VCaP (cell line): ENCODE measurements at regions not wholly inside any gene's neighbourhood (a gene's known extent, or its start where the extent isn't known, plus 50 kb on each side); places are given as distances from the start of the nearest gene placed in this dataset.

Source experiments
- H3K27ac ChIP-seq: fragments of 450-650 bp; 2 replicates; pipeline ENCODE4 v1.5.1; 2017
- TF ChIP-seq, protein P1 (sequence below): fragments of 450-650 bp; conservative IDR thresholded peaks from 2 replicates; pipeline ENCODE4 v1.5.1; 2017; ENCODE audit warnings: mild to moderate bottlenecking, moderate library complexity

DNA sequence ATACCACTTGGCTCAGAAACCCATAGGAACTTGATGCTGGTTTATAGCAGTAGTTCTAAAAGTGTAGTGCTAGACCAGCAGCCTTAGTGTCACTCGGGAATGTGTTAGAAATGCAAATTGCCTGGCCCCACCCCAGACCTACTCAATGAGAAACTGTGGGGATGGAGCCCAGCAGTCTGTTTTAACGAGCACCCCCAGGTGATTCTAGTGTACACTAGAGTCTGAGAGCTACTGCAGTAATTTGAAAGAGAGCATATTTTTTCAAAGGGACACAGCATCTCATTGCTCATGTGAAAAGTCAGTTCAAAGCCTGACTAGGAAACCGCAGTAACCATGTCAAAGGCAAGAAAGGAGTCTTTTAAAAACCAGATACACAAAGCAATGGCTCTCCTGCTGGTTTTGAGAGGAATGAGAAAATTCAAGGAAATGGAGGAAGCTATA, 313.4 kb downstream of the SQOR start:
- H3K27ac ChIP-seq, result no peak overlapping the region
- TF ChIP-seq, protein P1, sequence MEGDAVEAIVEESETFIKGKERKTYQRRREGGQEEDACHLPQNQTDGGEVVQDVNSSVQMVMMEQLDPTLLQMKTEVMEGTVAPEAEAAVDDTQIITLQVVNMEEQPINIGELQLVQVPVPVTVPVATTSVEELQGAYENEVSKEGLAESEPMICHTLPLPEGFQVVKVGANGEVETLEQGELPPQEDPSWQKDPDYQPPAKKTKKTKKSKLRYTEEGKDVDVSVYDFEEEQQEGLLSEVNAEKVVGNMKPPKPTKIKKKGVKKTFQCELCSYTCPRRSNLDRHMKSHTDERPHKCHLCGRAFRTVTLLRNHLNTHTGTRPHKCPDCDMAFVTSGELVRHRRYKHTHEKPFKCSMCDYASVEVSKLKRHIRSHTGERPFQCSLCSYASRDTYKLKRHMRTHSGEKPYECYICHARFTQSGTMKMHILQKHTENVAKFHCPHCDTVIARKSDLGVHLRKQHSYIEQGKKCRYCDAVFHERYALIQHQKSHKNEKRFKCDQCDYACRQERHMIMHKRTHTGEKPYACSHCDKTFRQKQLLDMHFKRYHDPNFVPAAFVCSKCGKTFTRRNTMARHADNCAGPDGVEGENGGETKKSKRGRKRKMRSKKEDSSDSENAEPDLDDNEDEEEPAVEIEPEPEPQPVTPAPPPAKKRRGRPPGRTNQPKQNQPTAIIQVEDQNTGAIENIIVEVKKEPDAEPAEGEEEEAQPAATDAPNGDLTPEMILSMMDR, result no peak

DNA sequence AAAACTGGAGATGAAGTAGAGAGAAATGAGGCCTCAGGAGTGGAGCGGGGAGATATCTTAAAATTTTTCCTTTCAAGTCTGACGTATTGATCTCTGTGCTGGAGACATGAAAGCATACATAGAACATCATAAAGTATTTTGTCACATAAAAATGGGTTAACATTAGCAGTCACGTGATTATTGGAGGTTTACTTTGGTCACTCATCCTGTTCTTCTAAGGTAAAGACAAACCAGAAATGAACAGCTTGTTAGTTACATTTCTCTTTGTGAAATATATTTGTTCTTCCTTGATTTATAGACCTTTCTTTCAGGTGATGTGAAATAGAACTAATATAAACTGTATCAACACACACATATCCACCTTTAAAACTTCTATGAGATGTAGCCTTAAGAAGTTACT, 324.1 kb downstream of the SQOR start:
- TF ChIP-seq, protein P1, result no peak
- H3K27ac ChIP-seq, result peak overlapping the region; percentile 76

DNA sequence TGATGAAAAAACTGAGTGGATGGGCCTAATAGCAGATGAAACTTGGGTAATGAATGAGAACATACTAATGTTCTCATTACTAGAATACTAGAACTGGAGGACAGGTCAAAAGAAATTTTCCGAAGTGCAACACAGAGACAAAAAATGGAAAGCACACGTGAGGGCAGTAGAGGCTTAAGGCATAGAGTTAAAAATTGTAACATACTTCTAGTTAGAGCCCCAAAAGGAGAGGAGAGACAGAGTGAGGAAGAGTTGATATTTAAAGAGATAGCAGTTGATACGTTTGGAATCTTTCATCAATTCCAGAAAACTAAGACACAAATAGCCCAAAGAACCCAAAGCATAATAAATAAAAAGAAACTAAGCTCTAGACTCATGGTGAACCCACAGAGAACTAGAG, 327.9 kb downstream of the SQOR start:
- TF ChIP-seq, protein P1, result no peak
- no peak overlapping the region for H3K27ac ChIP-seq

DNA sequence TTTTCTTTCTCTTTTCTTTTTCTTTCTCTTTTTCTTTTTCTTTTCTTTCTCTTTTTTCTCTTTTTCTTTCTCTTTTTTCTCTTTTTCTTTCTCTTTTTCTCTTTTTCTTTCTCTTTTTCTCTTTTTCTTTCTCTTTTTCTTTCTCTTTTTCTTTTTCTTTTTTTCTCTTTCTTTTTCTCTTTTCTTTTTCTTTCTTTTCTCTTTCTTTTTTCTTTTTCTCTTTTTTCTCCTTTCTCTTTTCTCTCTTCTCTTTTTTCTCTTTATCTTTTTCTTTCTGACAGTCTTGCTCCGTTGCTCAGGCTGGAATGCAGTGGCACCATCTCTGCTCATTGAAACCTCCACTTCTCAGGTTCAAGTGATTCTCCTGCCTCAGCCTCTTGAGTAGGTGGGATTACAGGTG, 335.7 kb downstream of the SQOR start:
- TF ChIP-seq, protein P1, result no peak
- no peak overlapping the region for H3K27ac ChIP-seq

DNA sequence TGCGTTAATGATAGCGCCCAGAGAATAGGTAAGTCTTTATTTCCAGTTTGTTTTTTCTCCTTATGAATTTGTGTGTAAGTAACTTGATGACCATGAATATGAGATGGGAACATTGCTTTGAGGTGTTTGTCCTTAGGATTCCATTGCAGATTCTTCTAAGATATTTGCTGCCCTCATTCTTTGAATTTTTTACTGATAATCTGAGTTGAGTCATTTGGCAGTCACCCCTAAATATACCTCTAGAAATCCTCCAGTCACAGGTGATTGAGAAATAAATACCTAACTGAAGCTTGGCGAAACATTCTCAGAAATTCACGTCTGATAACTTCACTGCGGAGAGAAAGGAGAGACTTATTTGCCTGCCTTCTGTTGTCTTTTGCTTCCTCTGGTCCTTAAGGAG, 345.5 kb downstream of the SQOR start:
- TF ChIP-seq, protein P1, result no peak
- no peak overlapping the region for H3K27ac ChIP-seq

DNA sequence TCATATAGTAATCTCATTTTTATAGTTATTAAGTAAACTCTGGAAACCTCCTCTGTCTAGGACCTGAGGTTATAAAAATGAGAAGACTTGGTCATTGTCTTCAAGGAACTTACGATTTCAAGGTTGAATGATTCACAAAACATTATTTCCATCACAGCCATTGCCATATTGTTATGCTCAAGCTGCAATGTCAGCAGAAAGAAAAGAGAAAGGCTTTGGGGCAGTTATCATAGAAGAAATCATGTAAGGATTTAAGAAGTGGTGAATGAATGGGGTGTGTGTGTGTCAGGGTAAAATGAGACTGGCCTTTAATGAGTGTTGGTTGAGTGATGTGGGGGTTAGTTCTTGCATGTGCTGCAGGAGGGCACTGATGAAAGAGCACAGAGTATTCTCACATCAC, 346.8 kb downstream of the SQOR start:
- no peak overlapping the region for H3K27ac ChIP-seq
- TF ChIP-seq, protein P1, result no peak

DNA sequence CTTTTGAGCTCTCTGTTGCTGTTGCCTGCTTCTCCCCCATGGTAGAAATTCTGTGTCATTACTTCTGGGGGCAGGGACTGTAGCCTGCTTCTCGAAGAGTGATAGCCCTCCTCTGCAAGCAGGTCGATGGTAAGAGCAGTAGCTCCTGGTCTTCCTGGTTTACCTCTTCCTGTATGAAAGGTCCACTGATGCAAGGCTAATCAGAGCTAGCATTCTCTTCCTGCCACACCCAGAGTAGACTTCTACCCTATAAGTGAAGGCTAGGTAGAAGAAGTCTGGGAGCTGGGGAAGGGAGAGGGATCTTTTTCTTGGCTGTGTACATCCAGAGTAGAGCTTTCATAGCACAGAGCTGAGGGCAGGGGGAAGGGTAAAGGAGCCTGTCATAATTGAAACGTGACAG, 357.0 kb downstream of the SQOR start:
- TF ChIP-seq, protein P1, result no peak
- H3K27ac ChIP-seq, result no peak overlapping the region

DNA sequence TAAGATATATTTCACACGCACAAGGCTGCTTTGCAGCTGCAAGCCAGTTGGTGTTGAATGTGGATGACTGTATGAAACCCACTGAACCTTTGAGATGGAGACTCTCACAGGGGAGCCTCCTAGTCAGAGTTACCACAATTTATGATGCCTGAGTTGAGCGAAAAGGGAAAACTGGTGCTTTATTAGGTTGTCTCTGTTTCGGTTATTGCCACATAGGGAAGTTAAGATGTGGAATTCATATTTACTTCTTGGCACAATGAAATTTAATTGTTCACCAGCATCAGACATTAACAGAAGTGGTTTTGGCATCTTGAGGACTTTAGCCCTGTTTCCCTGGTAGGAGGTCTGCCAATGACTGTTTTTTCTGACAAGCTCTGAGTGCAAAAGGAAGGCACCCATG, 358.2 kb downstream of the SQOR start:
- H3K27ac ChIP-seq, result no peak overlapping the region
- TF ChIP-seq, protein P1, result no peak
